ENCODE measurements at regions not wholly inside any gene's neighbourhood (a gene's known extent, or its start where the extent isn't known, plus 50 kb on each side); places are given as distances from the start of the nearest gene placed in this dataset.

DNA sequence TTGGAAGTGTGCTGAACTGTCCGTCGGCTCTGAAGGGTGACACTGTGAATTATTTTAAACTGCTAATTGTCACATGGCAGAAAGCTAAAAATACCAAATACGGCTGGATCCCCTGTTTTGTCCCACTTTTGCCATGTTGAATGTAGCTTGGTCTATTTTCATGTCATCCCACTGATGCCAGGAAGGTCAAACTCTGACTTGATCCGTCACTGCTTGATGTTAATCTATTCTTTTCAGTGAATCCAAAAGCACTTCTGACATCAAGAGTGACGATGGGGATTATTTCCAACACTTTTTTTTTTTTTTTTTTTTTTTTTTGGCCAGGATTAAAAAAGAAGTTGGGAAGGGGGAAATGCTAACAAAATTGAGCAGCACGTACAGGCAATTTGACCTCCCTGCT is 734.6 kb upstream of the TENM3 start:
- DNase-seq (ENCODE audit: low read depth): no peak

DNA sequence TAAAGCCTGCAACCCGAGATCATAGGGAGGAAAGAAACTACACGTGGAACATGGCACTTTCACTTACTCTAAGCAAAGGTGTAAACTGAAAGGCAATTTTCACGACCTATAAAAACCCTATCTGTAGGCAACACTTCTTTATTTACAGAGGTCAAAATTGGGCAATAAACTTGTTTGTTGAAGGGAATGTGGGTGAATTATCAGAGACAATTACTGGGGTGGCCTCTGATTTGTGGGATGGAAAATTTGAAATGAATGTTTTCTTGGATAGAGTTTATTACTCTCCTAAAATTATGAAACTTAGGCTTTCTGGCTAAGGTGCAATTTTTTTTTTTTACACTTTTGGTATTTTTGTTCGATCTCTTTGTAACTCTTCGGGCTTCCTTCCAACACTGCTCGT is 734.1 kb upstream of the TENM3 start:
- DNase-seq (ENCODE audit: low read depth): no peak

DNA sequence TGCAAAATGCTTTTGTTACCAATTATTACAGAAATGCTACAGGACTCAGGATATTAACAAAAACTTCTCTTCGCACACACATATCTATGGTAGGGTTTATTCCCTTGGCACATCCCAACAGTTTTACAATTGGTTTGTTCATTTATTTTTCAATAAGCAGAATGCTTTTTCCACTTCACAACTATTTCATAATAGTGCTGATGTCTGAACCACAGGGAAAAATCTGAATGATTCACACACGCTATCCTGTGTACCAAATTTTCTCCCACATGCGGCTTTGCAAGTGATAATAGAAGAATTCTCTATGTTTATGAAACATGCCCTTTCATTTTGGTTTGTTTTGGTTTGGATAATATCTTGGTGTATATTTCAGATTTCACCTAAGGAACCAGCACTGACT is 725.7 kb upstream of the TENM3 start:
- no peak for DNase-seq (ENCODE audit: low read depth)

DNA sequence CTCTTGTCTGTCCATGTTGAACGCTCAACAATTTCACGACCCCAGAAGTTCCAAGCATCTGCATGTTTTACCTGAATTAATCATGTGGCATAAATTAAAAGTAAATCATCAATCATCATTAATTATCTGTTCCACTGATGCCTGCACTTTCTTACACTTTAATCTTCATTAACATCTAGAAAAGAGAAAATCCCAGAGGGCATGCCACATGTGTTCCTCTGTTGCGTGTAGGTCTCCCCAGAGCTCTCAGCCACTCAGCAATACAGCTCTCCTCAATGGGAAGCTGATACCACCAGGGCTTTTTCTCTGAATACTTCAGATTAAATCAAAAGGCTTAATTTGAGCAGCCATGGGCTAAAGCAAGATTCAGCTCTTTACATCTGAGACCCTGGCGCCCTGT is 722.4 kb upstream of the TENM3 start:
- DNase-seq (ENCODE audit: low read depth): no peak

DNA sequence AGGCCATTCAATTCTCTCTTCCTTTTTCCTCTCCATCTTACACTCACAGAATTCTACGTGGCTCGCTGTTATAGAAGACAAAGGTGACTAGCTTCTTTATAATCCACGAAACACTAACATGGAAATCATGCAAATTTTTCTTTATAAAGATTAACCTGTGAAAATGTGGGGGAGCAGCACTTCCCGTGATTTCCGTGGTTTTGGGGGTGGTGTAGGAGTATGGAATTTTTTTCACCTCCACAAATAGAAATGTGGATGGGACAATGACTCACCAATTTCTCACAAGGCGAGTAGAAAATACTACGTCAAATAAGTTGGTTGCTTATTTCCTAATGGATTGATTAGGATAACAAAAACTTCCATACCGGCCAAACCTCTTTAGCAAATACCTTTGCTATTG is 719.2 kb upstream of the TENM3 start:
- DNase-seq (ENCODE audit: low read depth): no peak

DNA sequence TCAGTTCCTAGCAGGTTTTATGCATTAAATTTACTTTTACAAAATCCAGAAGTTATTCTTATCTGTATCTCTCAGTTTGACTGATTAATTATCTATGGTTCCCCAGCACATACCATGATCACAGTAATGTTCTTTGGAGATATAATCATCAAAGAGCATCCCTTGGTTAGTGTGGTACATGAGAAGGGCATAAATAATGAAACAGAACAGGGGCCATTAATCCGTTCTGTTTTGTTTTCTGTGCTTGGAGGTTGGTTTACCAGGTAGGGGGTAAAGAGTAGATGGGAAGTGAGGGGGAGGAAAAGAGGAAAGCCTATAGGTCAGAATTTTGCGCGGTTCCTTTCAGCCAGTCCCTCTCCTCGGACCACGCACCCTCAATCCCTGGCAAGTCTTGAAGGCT is 718.7 kb upstream of the TENM3 start:
- DNase-seq (ENCODE audit: low read depth): no peak

DNA sequence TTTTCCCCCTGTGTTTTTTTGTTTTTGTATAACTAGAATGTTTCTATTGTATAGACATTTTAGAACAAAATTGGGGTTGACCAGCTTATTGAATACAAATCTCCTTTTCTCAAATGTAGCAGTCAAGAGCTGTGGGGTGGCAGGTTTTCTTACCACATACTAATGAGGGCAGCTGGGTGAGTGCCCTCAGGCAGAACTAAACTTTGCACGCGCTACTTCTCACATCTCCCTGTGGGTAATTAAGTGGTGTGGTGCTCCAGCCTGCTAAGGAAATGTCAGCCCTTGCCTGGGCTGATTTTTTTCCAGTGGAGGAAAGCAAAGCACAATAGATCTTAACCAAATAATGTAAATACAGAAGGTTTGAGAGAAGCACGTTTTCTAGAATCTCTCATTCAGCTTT is 717.6 kb upstream of the TENM3 start:
- no peak for DNase-seq (ENCODE audit: low read depth)

DNA sequence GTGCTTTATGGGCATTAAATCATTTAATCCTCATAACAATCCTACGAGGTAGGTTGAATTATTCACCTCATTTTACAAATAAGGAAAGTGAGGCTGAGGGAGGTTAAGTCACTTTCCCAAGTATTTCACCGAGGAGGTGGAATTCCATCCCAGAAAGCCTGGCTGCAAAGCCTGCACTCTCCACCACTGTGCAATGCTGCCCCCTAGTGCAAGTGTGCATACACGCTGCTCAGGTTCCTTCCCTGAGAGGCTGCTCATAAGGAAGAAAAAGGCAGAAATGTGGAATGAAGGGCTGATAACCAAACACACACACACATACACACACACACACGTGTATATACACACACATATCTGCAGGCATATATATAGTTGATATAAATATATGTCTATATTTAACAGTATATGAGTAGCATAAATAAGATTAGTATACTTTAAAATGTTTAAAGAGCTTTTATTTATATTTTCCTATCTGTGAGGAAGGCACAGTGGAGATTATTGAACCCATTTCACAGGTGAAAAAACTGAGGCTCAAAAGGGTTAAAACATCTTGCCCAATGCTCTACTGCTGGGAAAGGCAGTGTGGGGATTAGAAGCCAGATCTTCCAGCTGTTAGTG is 714.5 kb upstream of the TENM3 start:
- peak; percentile 67 for DNase-seq (ENCODE audit: low read depth)

DNA sequence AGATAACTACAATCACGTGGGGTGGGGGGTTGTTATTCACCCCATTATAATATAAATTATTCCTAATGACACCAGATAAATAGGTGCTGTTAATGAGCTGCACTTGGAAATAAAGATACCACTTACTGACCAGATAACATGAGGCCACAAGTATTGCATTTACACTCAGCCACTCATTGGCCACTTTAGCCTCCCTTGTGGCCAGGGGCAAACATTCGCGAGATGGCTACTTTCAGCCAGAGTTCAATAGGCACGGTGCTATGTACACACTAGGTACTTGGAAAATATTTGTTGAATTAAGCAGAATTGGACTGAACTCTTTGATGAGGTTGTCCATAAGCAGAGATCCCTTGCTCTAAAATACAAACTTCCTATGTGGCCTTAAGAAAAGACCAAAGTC is 713.7 kb upstream of the TENM3 start:
- no peak for DNase-seq (ENCODE audit: low read depth)

DNA sequence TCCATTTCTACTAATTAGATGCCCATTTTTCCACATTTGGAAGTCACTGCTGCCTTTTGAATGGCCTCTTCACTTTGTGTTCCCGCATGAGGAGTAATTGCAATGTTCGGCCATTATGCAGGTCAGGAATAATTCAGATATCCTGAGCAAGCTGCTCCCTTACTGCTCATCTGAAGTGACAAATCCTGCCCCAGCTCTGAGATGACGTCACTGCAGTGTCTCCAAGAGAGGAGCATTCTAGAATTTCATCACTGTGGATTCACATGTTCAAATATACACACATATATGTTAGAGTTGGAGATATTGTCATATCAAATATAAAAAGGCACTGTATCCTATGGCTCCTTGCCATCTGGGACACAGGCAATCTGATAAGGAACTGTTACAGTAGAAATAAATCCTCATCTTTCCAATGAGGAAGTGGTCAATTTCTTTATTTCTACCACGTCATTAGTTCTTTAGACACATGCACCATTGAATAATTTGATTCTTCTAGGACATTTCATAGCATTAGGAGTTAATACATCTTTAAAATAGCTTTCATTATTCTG is 706.9 kb upstream of the TENM3 start:
- DNase-seq (ENCODE audit: low read depth): no peak

DNA sequence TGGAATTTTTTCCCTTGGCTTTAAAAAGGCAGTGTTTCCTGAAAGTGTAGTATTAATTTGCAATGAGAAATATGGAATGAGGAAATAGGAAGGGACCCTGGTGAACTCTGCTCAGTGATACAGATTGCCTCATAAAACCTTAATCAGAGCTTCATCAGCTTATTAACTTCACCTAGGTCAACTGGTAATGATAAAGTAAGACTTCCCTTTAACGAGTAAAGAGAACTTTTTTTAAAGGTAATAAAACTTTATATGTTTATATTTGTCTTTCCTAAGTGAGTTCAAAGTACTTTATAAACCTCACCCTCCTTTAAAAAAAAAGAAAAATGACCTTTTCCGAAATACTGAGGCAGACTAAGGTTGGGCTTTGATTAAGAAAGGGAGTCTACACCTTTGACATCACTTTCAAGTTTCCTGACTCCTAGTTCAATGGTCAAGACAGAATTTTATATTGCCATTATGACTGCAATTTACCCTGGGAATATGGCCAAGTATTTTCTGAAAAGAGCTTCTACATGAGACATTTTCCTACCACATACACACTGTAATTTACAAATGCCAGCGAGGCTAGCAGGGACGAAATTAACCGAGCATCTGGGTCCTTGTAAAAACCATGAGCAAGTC is 706.3 kb upstream of the TENM3 start:
- no peak for DNase-seq (ENCODE audit: low read depth)

DNA sequence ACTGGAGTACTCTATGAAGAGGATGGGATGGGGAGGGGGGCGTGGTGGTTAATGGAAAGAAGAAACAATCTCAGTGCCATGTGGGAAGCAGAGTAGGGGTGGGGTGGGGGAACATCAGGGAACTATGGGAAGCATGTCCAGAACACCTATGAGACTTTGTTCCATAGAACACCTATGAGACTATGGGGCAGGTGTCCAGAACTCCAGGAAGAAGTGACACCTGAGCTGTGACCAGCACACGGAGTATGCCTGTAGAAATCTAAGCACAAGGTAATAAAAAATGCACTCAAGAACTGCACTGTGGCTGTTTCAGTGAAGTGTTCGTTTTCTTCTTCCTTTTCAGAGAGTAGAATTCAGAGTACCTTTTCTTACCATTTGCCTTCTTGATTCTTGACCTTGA is 704.8 kb upstream of the TENM3 start:
- DNase-seq (ENCODE audit: low read depth): no peak

DNA sequence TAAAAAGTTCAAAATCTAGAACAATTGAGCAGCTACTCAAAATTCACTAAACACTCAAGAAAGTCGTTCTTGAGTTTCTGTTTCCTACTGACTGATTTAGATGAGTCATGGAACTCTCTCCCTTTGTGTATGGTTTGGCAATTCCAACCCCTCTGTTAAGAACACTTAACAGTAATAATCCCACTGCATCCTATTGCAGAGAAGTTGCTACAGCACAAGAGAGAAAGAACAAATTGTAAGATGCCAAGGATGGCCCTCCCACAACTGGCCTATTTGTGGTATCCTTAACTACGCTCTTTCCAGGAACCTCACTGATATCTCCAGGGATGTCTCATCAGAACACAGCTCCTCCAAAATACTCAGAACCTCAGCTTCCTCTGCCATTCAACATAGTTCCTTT is 701.8 kb upstream of the TENM3 start:
- peak; percentile 24 for DNase-seq (ENCODE audit: low read depth)

DNA sequence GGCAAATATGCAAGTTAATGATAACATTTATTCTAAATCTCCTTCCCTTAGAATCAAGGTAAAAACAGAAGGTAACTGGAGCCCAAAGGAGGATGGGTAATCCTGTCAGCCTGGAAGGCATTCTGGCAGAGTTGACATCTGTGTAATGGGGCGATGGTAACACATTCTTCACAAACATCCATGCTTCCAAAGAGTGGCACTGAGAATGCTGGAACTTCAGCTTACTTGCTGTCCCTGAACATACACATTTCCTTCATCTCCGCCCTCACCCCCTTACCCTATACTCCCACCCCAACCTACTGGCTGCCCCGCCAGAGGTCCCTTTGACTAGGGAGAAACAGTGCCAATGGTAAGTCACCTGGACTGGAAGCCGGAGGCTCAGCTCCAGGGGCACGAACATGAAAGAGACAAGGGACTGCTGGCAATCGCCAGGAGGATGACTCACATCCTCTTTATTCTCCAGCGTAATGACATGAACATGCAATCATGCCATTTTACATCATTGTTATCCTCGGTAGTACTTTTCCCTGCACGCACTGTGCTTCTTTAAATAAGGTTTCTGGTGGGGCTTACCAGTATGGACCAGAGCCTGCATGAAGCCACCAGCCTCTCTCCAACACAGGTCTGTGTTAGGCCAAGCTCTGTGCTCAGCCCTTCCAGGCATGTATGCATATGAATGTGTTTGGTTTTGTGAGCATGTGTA is 694.2 kb upstream of the TENM3 start:
- DNase-seq (ENCODE audit: low read depth): peak; percentile 88

DNA sequence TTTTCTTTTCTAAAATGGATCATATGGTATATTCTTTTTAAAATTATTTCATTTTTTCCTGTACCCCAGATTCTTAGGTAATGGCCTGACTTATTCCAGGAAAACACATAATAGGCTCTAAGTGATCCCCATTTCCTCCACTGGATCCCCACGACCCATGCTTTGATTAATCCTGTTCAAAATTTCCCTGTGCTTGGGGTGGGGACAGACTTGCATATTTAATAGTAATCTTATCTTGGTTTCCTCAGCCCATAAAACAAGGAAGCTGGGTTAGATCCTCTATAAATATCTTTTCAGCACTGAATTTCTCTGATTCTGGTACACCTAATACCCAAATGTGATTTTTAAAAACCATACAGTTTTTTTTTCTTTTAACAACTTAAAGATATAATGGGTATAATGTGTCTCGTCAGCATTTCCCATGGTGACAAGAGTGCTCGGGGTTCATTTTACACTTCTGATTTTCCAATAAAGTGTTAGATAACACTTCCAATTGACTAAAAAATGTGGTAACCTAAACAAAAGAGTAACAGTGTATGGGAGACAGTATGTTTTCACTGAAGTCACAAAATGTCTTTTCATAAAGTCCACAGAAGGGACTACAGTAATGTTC is 693.5 kb upstream of the TENM3 start:
- no peak for DNase-seq (ENCODE audit: low read depth)

DNA sequence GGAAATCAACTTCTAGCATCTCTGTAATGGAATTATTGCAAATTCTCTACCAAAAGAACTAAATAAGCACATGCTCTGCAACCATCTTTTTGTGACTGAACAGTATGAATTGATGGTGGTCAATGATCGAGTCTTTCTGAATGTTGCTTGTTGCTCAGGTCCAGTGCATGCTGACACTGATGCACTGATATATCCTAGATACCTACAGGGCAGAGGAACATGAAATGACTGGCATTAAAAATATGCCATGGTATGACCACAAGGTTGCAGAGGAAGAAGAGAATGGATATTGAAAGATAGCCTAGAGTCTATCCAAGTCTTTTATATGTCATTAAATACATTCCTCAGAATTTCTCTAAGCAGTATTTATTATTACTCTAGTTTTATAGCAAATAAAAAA is 692.8 kb upstream of the TENM3 start:
- peak; percentile 11 for DNase-seq (ENCODE audit: low read depth)

DNA sequence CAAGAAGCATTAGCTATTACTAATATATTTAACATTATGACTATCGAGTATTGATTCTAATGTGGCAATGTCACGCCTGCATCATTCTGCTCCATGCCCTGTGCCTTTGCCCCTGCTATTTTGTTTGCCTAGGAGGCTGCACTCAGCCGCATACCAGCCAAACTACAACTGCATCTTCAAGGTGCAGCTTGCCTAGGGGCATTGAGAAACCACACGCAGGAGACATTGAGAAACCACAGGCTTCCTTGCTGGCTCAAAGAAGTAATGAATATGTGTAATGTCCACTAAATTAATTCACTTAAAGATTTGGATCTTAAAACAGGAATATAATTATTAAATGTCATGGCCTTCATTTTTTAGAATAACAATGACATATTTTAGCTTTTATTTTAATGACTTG is 683.6 kb upstream of the TENM3 start:
- no peak for DNase-seq (ENCODE audit: low read depth)

DNA sequence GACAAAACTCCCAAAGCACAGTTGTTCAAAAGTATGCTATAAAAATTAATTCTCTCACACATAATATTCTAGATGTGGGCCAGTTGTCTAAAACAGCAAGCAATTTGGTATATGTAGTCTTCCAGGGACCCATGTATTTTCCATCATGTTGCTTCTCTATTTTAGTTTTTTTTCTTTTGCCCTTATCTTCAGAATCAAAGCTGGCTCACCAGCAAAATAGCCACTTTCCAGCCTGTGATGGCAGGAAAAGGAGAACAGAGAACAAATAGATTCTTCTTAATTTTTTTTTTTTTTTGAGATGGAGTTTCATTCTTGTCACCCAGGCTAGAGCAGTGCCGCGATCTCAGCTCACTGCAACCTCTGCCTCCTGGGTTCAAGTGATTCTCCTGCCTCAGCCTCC is 680.8 kb upstream of the TENM3 start:
- no peak for DNase-seq (ENCODE audit: low read depth)

DNA sequence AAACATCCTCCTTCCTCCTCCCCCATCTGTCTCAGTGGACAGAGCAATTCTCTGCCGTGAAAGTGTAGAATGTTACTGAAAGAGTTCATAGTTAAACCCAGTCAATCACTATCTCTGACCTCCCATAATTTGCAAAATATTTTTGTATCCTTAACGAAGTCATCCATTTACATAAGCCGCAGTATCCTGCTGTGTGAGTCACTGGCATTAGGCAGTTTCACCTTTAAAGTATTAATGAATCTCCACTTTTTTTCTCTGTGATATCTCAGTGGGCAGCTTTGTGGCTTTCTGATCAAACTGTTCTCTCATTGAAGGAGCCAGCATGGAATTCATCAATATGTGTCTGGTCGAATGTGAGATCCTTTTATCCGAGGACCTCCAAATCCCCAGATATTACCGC is 678.6 kb upstream of the TENM3 start:
- no peak for DNase-seq (ENCODE audit: low read depth)

DNA sequence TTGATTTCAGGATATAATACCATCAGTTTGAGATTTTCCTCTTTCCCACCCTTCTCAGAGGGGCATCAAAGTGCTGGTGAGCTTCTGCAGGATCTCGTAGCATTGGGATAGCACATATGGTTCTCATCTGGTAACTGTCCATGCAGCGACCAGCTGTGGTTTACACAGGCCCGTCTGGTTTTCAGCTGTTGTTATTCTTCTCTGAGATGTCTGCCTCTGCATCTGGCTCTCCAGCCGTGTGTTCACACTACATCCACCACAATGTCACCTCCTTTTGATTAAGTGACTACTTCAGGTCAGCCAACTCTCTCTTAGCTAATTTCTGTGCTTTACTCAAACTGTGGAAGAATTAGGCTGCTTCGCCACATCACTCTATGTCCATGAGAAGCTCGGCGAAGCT is 676.7 kb upstream of the TENM3 start:
- DNase-seq (ENCODE audit: low read depth): no peak

DNA sequence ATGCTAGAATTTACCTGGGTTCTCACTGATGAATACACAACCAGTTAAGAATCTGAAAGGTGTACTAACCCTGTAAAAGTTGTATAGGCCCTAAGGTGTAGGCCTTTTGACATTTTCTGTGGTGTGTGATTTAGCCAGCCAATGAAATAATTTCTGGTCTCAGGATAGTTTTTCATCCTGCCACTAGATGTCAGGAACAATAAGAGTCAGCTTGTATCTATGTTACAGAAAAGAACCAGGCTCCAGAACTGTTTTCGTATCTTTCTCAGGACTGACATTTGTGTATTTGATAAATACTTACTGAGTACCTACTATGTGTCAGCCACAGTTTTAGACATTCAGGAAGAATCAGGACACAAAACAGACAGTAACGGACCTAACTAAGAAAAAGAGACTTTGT is 673.6 kb upstream of the TENM3 start:
- DNase-seq (ENCODE audit: low read depth): peak; percentile 53

DNA sequence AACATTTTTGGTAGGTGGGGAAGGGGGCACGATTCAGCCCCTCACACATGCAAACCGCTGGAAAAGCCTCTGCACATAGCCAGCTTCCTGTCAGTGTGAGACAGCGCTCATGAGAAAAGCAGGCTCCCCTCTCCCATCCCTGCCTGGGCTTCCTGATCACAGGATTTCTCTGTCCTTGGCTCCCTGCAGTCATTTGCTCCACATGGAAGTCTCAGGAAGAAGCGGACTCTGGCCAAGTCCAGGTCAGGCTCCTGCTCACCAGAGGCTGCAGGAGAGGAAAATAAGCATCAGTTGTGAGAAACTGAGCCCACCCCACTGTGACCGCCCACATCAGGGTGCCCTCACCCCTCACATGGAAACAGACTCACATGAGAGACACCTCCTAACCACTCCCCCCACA is 664.3 kb upstream of the TENM3 start:
- no peak for DNase-seq (ENCODE audit: low read depth)

Measured in HT1080 (cell line).